ENCODE measurements at regions not wholly inside any gene's neighbourhood (a gene's known extent, or its start where the extent isn't known, plus 50 kb on each side); places are given as distances from the start of the nearest gene placed in this dataset.

GRCh38 chr11:90650153-90650552 is 427.3 kb upstream of the CHORDC1 start:
- TF ChIP-seq POLR2A (IDR thresholded peaks at IDR 0.05) (no peak), CTCF (IDR thresholded peaks at IDR 0.05) (no peak)
